ENCODE measurements at regions not wholly inside any gene's neighbourhood (a gene's known extent, or its start where the extent isn't known, plus 50 kb on each side); places are given as distances from the start of the nearest gene placed in this dataset.

- BruUV-seq (replicated peaks), result no TSS peak
- no peak for FAIRE-seq
Measured at GRCh38 chr11:79727221-79727620, 286.4 kb upstream of the TENM4 start.

More at GRCh38 chr11:79727221-79727620, 286.4 kb upstream of the TENM4 start:
- Histone ChIP-seq H3K4me1 (ENCODE audit: insufficient read depth, low read length) (no peaks in the 10 kb centered on the region), H3K4me3 (replicated peaks in 1 of 3; ENCODE audit: insufficient read depth in 1 of 3, low read depth in 2 of 3, low read length in 3 of 3) (no peak overlapping the region), H3K27me3 (ENCODE audit: control insufficient read depth in 1 of 2, insufficient read depth in 2 of 2, low read length in 2 of 2) (no peaks in the 10 kb centered on the region), H3K4me2 (ENCODE audit: low read depth, low read length) (no peak overlapping the region), H2AFZ (ENCODE audit: low read length) (no peak overlapping the region), H4K20me1 (ENCODE audit: insufficient read depth, low read length) (no peaks in the 10 kb centered on the region), H3K9me3 (ENCODE audit: low read length) (no peaks in the 10 kb centered on the region), H3K27ac (ENCODE audit: extremely low read length, insufficient read depth, low read length) (no peak overlapping the region), H3K36me3 (replicated peaks in 1 of 2; ENCODE audit: control insufficient read depth in 1 of 2, insufficient read depth in 2 of 2, low read length in 2 of 2) (no peaks in the 10 kb centered on the region), H3K79me2 (ENCODE audit: insufficient read depth, low read length) (no peaks in the 10 kb centered on the region), H3K9ac (ENCODE audit: insufficient read depth, low read depth, low read length) (no peak overlapping the region)
- CTCF ChIA-PET (ENCODE audit: low intra/inter-chr PET ratio, low total read pairs), result no interaction called here
- WGBS (ENCODE audit: low lambda C conversion rate), result 50% methylated on average over 6 of the region's 7 CpGs
- ATAC-seq (no peak), DNase-seq (ENCODE audit: low spot score) (no peak)
- in situ Hi-C loops (cut with HindIII; ENCODE audit: extremely low pct_ligation_motif_present, low pct_unique_long_range_greater_than_20kb) (no loop called here), intact Hi-C loops (cut with micrococcal nuclease; ENCODE audit: unreplicated experiment) (no loop called here)
- POLR2A ChIA-PET, result no interaction called here
- TF ChIP-seq E2F5 (CRISPR knock-in tag; conservative IDR thresholded peaks at IDR 0.05) (no peak), ZNF761 (CRISPR knock-in tag; conservative IDR thresholded peaks at IDR 0.05) (no peak), CEBPB (IDR thresholded peaks at IDR 0.05; ENCODE audit: borderline replicate concordance, low read depth, low read length) (no peak), ZNF317 (CRISPR knock-in tag; IDR thresholded peaks at IDR 0.05) (no peak), ZFP82 (CRISPR knock-in tag; IDR thresholded peaks at IDR 0.05; ENCODE audit: borderline replicate concordance) (no peak), ZNF331 (CRISPR knock-in tag; IDR thresholded peaks at IDR 0.05) (no peak), NR2F6 (IDR thresholded peaks at IDR 0.05) (no peak), NR2F6 (CRISPR knock-in tag; IDR thresholded peaks at IDR 0.05) (no peak), ZNF20 (CRISPR knock-in tag; IDR thresholded peaks at IDR 0.05) (no peak), THAP9 (CRISPR knock-in tag; IDR thresholded peaks at IDR 0.05; ENCODE audit: borderline replicate concordance) (no peak), SMYD3 (CRISPR knock-in tag; IDR thresholded peaks at IDR 0.05) (no peak)
